ENCODE measurements at regions not wholly inside any gene's neighbourhood (a gene's known extent, or its start where the extent isn't known, plus 50 kb on each side); places are given as distances from the start of the nearest gene placed in this dataset.

DNA sequence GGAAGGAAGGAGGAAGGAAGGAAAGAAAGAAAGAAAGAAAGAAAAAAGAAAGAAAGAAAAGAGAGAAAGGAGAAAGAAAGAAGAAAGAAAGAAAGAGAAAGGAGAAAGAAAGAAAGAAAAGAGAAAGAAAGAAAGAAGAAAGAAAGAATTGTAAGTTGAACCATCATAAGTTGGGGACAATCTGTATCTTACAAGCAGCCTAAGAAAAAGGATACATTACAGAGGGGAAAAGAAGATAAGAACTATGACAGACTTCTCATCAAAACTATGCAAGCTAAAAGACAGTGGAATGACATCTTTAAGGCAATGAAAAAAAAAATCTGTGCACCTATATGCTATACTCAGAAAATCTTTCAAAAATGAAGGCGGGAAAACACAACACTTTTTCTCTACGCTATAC lies 50.3 kb upstream of the SP4 start (continued):
- TF ChIP-seq ZNF398 (tag by site-specific recombination; IDR thresholded peaks at IDR 0.05): no peak
- no peak for TF ChIP-seq ZNF521 (tag by site-specific recombination; IDR thresholded peaks at IDR 0.05)
- peak; percentile 70 for TF ChIP-seq ZNF366 (tag by site-specific recombination; conservative IDR thresholded peaks at IDR 0.05)
- TF ChIP-seq ZEB2 (tag by site-specific recombination; IDR thresholded peaks at IDR 0.05): no peak
- no peak for TF ChIP-seq ZNF48 (tag by site-specific recombination; IDR thresholded peaks at IDR 0.05)
- no peak for TF ChIP-seq ZNF280D (tag by site-specific recombination; IDR thresholded peaks at IDR 0.05)
- TF ChIP-seq, protein P1, sequence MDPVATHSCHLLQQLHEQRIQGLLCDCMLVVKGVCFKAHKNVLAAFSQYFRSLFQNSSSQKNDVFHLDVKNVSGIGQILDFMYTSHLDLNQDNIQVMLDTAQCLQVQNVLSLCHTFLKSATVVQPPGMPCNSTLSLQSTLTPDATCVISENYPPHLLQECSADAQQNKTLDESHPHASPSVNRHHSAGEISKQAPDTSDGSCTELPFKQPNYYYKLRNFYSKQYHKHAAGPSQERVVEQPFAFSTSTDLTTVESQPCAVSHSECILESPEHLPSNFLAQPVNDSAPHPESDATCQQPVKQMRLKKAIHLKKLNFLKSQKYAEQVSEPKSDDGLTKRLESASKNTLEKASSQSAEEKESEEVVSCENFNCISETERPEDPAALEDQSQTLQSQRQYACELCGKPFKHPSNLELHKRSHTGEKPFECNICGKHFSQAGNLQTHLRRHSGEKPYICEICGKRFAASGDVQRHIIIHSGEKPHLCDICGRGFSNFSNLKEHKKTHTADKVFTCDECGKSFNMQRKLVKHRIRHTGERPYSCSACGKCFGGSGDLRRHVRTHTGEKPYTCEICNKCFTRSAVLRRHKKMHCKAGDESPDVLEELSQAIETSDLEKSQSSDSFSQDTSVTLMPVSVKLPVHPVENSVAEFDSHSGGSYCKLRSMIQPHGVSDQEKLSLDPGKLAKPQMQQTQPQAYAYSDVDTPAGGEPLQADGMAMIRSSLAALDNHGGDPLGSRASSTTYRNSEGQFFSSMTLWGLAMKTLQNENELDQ (tag by site-specific recombination; IDR thresholded peaks at IDR 0.05; ENCODE audit: low read depth): no peak
- no peak for TF ChIP-seq GLIS1 (tag by site-specific recombination; IDR thresholded peaks at IDR 0.05)
- TF ChIP-seq ZNF423 (tag by site-specific recombination; IDR thresholded peaks at IDR 0.05): no peak
- no peak for TF ChIP-seq PATZ1 (tag by site-specific recombination; IDR thresholded peaks at IDR 0.05)
- TF ChIP-seq ZNF433 (tag by site-specific recombination; IDR thresholded peaks at IDR 0.05; ENCODE audit: low read depth): no peak
- no peak for TF ChIP-seq ZSCAN16 (tag by site-specific recombination; IDR thresholded peaks at IDR 0.05)
- TF ChIP-seq YY2 (tag by site-specific recombination; IDR thresholded peaks at IDR 0.05): no peak
- TF ChIP-seq ZNF830 (tag by site-specific recombination; IDR thresholded peaks at IDR 0.05; ENCODE audit: low read depth): no peak
- TF ChIP-seq ZNF791 (tag by site-specific recombination; IDR thresholded peaks at IDR 0.05): no peak
- TF ChIP-seq YY1 (tag by site-specific recombination; IDR thresholded peaks at IDR 0.05): no peak
- TF ChIP-seq OSR2 (tag by site-specific recombination; IDR thresholded peaks at IDR 0.05): no peak
- peak; percentile 33 for TF ChIP-seq SETDB1 (IDR thresholded peaks at IDR 0.05; ENCODE audit: insufficient read length, low read length)
- no peak for TF ChIP-seq HIC1 (tag by site-specific recombination; IDR thresholded peaks at IDR 0.05)
- TF ChIP-seq ZSCAN5A (tag by site-specific recombination; IDR thresholded peaks at IDR 0.05): no peak
- no peak for TF ChIP-seq ZNF701 (tag by site-specific recombination; IDR thresholded peaks at IDR 0.05)
- TF ChIP-seq ZBTB20 (tag by site-specific recombination; IDR thresholded peaks at IDR 0.05): no peak
- TF ChIP-seq ZNF558 (tag by site-specific recombination; IDR thresholded peaks at IDR 0.05): 0 out of 2 replicates have a peak, but pooled peaks have one; percentile 38
- TF ChIP-seq KLF16 (tag by site-specific recombination; IDR thresholded peaks at IDR 0.05): 0 out of 2 replicates have a peak, but pooled peaks have one; percentile 33
- no peak for TF ChIP-seq KLF8 (tag by site-specific recombination; IDR thresholded peaks at IDR 0.05)
- no peak for TF ChIP-seq PRDM6 (tag by site-specific recombination; IDR thresholded peaks at IDR 0.05)
- TF ChIP-seq ZSCAN30 (tag by site-specific recombination; IDR thresholded peaks at IDR 0.05): no peak

Measured in HEK293 (cell line).